Hippocampal formation (tissue), 2 donors: ENCODE measurements at regions not wholly inside any gene's neighbourhood (a gene's known extent, or its start where the extent isn't known, plus 50 kb on each side); places are given as distances from the start of the nearest gene placed in this dataset.
"Not testable (repeated sequence)": the region's sequence is repeated elsewhere in the genome, so short reads cannot be mapped to it uniquely, and the experiment has no call there.

Experiments
- DNase-seq, 2 donors: peaks; one replicate each; lab custom pipeline; 2025; lab: John Stamatoyannopoulos, UW

- no peak for DNase-seq
Measured at GRCh38 chr4:33063241-33063640, 2343.1 kb downstream of the PCDH7 start.

GRCh38 chr4:33064238-33064637, 2344.1 kb downstream of the PCDH7 start:
- DNase-seq, result no peak

- DNase-seq, result no peak
Measured at GRCh38 chr4:33065749-33066148, 2345.6 kb downstream of the PCDH7 start.

GRCh38 chr4:33067221-33067620, 2347.1 kb downstream of the PCDH7 start:
- no peak for DNase-seq

GRCh38 chr4:33068539-33068938, 2348.4 kb downstream of the PCDH7 start:
- DNase-seq, result no peak

- DNase-seq, result no peak
Measured at GRCh38 chr4:33071535-33071934, 2351.4 kb downstream of the PCDH7 start.

- no peak for DNase-seq
Measured at GRCh38 chr4:33072298-33073089, 2352.3 kb downstream of the PCDH7 start.

GRCh38 chr4:33073811-33074210, 2353.6 kb downstream of the PCDH7 start:
- DNase-seq, result no peak

- no peak for DNase-seq
Measured at GRCh38 chr4:33078145-33078544, 2358.0 kb downstream of the PCDH7 start.

GRCh38 chr4:33080275-33080674, 2360.1 kb downstream of the PCDH7 start:
- DNase-seq, result no peak

- no peak for DNase-seq
Measured at GRCh38 chr4:33085709-33086108, 2365.5 kb downstream of the PCDH7 start.

GRCh38 chr4:33086331-33086925, 2366.3 kb downstream of the PCDH7 start:
- DNase-seq, result no peak

GRCh38 chr4:33088713-33089112, 2368.5 kb downstream of the PCDH7 start:
- DNase-seq, result no peak

GRCh38 chr4:33090910-33091309, 2370.7 kb downstream of the PCDH7 start:
- DNase-seq, result no peak

GRCh38 chr4:33091961-33092360, 2371.8 kb downstream of the PCDH7 start:
- no peak for DNase-seq

GRCh38 chr4:33104273-33104672, 2384.1 kb downstream of the PCDH7 start:
- DNase-seq, result no peak

GRCh38 chr4:33107814-33108213, 2387.6 kb downstream of the PCDH7 start:
- no peak for DNase-seq

- DNase-seq, result no peak
Measured at GRCh38 chr4:33111117-33111516, 2390.9 kb downstream of the PCDH7 start.

GRCh38 chr4:33116871-33117270, 2396.7 kb downstream of the PCDH7 start:
- DNase-seq, result no peak

- no peak for DNase-seq
Measured at GRCh38 chr4:33126002-33126401, 2405.8 kb downstream of the PCDH7 start.

GRCh38 chr4:33130662-33131061, 2410.5 kb downstream of the PCDH7 start:
- not testable (repeated sequence) for DNase-seq

- DNase-seq, result no peak
Measured at GRCh38 chr4:33133723-33134122, 2413.6 kb downstream of the PCDH7 start.

GRCh38 chr4:33134366-33134765, 2414.2 kb downstream of the PCDH7 start:
- DNase-seq, result no peak
